Nucleus accumbens (tissue), 56 donors: ENCODE measurements at regions not wholly inside any gene's neighbourhood (a gene's known extent, or its start where the extent isn't known, plus 50 kb on each side); places are given as distances from the start of the nearest gene placed in this dataset.

Source experiments
- DNase-seq, 56 donors: peaks; one replicate each; lab custom pipeline; 2025; lab: John Stamatoyannopoulos, UW

- peak in 7 of 56 donors; percentile 0 to 17 (median 4) for DNase-seq
Observed at GRCh38 chr5:156093024-156093423, 233.9 kb upstream of the SGCD start.

- DNase-seq, result peak in 43 of 56 donors; percentile 1 to 70 (median 26)
Observed at GRCh38 chr5:156094001-156094400, 233.0 kb upstream of the SGCD start.

DNA sequence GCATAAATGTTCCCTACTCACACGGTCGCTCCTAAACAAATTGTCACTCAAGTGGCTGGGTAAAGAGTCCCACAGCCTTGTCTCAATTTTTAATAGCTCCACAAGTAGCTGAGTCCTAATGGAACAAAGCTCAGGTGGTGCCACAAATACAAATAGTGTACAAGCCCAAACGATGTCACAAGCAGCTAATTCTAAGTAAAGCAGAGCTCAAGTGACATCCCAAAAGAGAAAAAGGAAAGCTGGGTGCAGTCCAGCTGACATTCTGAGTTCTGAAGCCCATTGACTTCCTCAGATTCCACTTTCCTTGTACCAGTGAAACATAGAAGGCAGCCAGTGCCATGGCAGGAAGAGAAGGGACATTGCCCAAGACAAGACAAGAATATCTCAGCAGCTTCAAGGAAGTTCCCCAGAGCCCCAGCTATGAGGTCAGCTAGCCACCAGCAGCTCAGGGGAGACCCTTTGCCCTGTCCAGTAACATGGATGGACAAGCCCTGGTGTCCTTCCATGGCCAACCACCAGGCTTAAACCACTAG is 231.2 kb upstream of the SGCD start:
- DNase-seq, result no peak

- no peak for DNase-seq
Observed at GRCh38 chr5:156096259-156096658, 230.7 kb upstream of the SGCD start.

GRCh38 chr5:156103155-156103885 is 223.6 kb upstream of the SGCD start:
- no peak for DNase-seq

DNA sequence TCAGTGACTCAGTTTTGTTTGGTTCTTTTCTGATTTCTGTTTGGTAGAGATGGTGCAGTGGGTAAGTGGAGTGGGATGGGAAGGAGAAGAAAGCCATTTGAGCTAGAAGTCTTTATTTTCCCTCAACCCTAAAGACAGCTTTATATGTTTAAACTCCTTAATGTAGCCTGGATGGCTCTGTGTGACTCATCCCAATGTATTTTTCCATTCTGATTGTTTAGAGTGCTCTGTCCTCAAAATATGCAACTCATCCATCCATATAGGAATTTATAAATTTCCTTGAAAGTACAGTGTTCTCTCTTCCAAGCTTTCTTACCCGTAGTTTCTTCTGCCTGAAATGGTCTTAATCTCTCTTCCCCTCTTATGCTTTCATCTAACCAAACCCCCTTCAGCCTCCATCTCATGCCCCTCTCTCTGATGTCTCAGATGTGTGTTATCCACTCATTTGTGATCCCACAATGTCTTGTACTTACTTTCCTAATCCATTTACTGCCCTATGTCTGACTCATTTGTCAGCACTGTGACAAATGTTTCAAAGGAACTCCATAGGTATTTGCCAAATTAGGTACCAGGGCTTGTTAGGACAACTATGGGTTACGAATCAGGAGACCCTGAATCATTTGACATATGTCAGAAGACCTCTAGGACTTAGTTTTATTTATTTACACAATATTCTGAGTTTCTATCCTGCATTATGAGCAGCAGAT is 217.5 kb upstream of the SGCD start:
- DNase-seq, result no peak

DNA sequence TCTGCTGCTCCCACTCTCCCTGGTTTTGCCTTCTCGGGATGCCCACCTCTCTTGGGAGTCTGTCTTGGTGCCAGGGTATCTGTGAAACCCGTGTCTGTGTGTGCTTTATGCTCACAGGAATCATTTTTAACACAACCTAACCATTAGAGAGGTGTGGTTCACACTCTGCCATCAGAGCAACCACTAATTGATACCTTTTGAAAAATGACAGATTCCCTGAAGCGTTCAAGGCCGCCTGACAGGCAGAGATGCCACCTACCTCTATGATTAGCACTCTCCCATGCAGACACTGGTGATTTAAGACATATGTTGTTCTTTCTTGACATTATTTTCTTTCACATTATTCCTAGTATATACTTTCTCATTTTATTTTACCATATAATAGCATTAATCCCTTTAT is 207.3 kb upstream of the SGCD start:
- DNase-seq, result peak in 1 of 56 donors; percentile 7

DNA sequence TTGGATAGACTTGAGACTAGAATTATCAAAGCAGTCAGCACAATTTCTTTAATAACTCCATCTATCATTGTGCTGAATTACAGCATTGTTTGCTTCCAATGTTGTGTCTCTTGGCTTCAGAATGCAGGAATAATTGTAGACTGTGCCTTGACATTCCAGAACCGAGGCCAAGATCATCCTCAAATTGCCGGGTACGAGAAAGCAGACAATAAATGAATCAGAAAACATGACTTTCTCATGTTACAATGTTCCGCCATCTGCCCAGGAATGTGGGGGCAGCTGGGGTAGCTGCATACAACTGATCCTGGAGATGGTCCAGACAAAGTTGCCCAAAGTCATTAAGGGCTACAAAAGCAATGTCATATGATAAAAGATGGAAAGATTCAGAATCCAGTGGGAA is 206.2 kb upstream of the SGCD start:
- DNase-seq, result no peak

GRCh38 chr5:156121234-156121633 is 205.7 kb upstream of the SGCD start:
- DNase-seq, result no peak

DNA sequence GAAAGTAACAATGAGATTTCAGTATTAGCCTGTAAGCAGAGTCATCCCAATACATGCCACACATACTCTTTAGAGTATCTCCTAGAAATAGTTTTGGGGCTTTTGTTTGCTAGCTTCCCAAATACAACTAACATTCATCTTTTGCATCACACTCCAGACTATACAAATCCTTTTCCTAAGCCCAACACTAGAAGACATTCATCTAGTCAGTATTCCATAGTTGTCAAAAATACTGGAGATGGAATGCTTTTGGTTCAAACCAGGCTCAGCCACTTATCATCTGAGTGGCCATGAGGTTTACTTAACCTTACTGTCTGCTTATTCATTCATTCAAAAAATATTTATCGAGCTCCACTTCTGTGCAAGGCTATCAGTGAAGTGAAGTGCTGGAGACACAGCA is 205.1 kb upstream of the SGCD start:
- no peak for DNase-seq

DNA sequence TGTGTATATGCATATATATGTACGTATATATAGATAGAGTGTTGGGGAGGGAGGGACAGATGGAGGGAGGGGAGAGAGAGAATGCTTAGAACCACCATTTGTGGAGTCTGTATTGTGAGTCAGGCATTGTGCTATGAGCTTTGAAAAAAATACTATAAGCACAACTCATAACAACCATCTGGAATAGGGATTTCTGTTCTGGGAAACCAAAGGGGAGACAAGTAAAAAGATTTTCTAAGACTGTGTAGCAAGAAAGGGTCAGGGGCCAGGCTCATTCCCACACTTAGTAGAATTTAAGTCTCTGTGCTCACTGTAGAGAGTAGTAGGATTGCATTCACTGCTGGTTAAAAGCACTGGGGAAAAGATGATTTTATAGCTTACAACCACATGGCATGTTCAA is 202.3 kb upstream of the SGCD start:
- no peak for DNase-seq

DNA sequence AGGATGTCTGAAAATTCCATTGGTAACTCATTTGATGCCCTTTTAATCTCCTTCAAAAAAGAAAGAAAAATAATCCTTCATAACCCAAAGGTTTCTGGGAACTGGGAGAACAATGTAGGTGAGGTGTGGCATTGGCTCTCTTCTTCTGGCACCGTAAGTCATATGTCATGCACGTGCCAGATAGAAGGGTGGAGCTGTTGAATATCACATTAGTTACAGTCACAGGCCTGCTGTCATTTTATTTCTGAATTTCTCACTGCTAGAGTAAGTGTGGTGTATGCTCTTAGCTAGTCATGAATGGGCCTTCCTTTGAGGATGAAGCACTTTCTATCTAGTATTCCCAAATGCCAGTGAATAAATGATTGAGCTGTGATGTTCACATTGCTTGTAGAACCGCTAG is 201.8 kb upstream of the SGCD start:
- no peak for DNase-seq

- DNase-seq, result no peak
Observed at GRCh38 chr5:156126716-156127115, 200.2 kb upstream of the SGCD start.

GRCh38 chr5:156128026-156128425 is 198.9 kb upstream of the SGCD start:
- no peak for DNase-seq

- DNase-seq, result no peak
Observed at GRCh38 chr5:156134216-156134615, 192.7 kb upstream of the SGCD start.

DNA sequence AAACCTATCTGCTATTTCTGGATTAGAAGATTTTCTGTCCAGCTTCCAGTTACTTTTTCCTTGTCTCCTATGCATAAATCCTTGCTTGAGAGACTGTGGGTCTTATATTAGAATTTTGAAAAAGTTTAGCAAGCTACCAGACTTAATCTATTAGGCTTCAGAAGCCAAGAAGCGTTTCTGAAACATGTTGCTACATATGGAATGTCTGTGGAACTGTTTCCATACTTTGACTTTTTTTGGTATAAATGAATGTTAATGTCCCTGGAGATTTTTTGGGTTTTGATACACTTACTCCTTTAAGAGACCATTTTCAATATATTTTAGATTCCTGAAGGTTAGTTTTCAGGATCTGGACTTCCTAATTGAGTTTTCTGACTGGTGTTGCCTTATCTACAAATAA is 191.4 kb upstream of the SGCD start:
- DNase-seq, result no peak

DNA sequence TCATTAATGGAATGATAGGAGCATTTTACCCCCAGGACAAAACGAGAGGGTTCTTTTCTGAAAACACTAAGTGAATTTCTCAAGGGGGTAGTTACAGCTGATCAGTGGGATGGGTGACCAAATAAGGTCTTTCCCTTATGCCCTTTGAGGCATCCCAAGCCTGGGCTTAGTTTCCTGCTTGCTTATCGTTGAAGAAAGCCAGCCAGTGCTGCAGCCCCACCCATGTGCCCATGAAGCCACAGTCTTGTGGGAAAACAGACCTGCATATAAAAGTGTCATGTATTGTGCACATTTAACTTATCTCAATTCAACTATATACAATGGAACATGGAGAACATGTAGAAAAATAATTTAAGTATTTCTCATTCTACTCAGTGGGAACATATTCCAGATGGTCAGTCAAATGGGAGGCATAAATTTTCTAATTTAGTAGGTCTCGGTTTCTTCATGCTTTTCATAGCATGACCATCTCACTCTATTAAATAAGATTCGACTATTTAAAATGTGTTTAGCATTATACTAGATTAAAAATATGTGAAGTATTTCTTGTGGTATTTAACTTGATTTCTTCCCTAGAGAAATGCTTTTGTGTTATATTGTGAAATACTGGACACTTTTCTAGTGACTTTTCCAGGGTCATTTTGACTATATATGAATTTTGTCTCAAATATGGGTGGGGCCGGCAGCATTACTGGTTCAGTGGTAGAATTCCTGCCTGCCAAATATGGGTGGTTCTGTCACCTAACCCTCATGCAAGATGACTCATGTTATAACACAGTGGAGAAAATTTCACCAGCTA is 189.7 kb upstream of the SGCD start:
- DNase-seq, result no peak

- DNase-seq, result no peak
Observed at GRCh38 chr5:156142867-156143266, 184.1 kb upstream of the SGCD start.

DNA sequence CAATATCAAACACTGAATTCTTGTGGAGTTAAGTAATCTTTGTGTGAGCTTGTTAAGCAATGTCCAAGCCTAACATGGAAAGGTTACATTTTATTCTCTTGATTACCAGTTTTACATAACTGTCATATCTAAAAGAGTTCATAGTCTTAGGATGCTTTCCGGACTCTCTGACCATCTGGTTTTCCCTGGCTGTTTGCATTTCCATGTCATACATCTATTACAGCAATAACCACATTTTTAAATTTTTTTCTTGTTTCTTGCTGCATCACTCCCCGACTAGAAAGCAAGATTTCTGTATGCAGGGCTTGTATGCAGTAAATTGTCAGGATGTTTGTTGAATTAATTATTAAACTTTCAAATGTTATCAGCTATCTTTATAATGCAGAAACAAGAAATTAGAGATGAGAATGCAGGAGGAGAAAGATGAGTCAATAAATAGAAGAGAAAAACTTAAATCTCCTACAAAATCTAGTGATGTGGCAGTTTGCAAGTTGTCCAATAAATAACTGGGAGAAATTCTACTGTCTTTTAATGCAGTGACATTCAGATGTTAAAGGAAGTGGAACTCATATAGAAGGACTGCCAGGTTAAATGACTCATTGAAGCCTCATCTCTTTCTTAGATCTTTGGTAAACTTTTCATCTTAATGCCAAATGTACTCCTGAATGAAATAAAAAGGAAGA is 179.6 kb upstream of the SGCD start:
- no peak for DNase-seq

DNA sequence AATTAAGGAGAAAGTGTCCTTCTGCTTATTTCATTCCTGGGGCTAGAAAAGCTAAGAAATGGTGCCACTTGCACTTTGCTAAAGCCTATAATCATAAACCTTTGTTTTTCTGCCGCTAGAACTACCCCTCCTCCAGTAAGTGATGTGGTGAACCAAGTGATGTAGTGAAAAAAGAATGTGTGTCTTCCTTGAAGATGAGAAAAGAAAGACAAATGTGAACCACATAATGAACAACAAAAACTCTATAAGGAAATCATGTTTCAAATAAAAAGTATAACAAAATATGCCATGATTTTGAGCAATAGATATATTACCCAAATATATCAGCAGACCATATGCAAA is 179.0 kb upstream of the SGCD start:
- no peak for DNase-seq

DNA sequence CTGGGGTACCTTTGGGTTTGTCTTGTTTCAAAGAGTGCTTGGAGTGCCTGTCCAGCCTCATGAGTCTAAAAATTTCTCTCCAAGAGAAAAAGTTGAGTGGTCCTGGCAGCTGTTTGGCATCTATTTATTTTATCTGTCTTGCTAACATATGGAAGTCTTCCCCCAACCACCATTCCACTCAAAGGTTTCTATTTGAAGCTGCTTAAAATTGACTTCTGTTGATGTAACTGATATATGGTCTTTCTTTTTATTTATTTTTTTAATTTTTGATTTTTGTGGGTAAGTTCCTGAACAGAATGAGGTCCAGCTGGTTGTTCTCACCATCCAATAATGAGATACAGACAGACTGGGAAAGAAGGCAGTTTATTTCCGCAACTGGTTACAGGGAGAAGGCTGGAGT is 178.7 kb upstream of the SGCD start:
- no peak for DNase-seq
